ENCODE measurements at regions not wholly inside any gene's neighbourhood (a gene's known extent, or its start where the extent isn't known, plus 50 kb on each side); places are given as distances from the start of the nearest gene placed in this dataset.

- CTCF ChIA-PET: no interaction called here
- peak overlapping the region in 1 of 8 donors; percentile 29 for H3K27ac Mint-ChIP-seq
- H3K27me3 Mint-ChIP-seq: peaks cover 4 to 16% of the 10 kb centered on the region in 2 donors
- no peak for DNase-seq
- POLR2A ChIA-PET: no interaction called here
- H3K36me3 ChIP-seq (ENCODE audit: insufficient read depth, low read length): no peaks in the 10 kb centered on the region
- H3K9me3 Mint-ChIP-seq: no peaks in the 10 kb centered on the region
- no peaks in the 10 kb centered on the region for H3K4me1 ChIP-seq (ENCODE audit: insufficient read depth, low read length)
- no peak overlapping the region for H3K27ac ChIP-seq (ENCODE audit: low read depth, low read length)
- H3K4me3 Mint-ChIP-seq: peak overlapping the region in 5 of 7 donors; percentile 32 to 52 (median 44)
- no peak overlapping the region for H3K4me3 ChIP-seq (ENCODE audit: low read length)
- no peaks in the 10 kb centered on the region for H3K9me3 ChIP-seq (ENCODE audit: low read length)
- no peaks in the 10 kb centered on the region for H3K27me3 ChIP-seq (ENCODE audit: insufficient read depth, low read length, poor library complexity, severe bottlenecking)
- peaks cover 6 to 13% (median 12%) of the 10 kb centered on the region in 3 donors for H3K4me1 Mint-ChIP-seq
- H3K36me3 Mint-ChIP-seq: no peaks in the 10 kb centered on the region
Observed at GRCh38 chr5:38650946-38651345, 94.5 kb upstream of the LIFR start.

DNA sequence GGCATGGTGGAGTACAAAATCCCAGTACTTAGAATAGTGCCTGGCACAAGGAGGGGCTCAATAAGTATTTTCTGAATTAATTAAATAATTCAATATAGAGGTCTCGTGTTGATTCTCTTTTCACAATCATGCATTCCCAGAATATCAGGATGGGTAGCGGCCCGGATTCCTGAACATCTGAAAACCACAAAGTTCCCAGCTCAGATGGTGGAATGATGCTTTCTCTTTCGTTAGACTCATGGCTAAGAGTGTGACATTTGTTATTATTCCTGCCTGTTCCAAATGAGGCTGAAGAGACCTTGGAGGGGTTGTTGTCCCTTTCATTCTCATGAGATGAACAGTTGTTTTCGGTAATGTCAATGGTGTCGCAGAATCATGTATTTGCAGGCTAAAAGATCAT lies 95.4 kb upstream of the LIFR start:
- Mint-ChIP-seq H3K27ac (no peak overlapping the region), H3K27me3 (peaks cover 4 to 16% of the 10 kb centered on the region in 2 donors), H3K4me3 (no peak overlapping the region), H3K9me3 (no peaks in the 10 kb centered on the region), H3K36me3 (no peaks in the 10 kb centered on the region), H3K4me1 (peaks cover 6 to 13% (median 12%) of the 10 kb centered on the region in 3 donors)
- no peak for DNase-seq
- ChIA-PET CTCF (no interaction called here), POLR2A (no interaction called here)
- no peak overlapping the region for H3K27ac ChIP-seq (ENCODE audit: low read depth, low read length)
- no peaks in the 10 kb centered on the region for H3K4me1 ChIP-seq (ENCODE audit: insufficient read depth, low read length)
- no peaks in the 10 kb centered on the region for H3K36me3 ChIP-seq (ENCODE audit: insufficient read depth, low read length)
- H3K27me3 ChIP-seq (ENCODE audit: insufficient read depth, low read length, poor library complexity, severe bottlenecking): no peaks in the 10 kb centered on the region
- no peak overlapping the region for H3K4me3 ChIP-seq (ENCODE audit: low read length)
- H3K9me3 ChIP-seq (ENCODE audit: low read length): no peaks in the 10 kb centered on the region

- no peaks in the 10 kb centered on the region for H3K9me3 Mint-ChIP-seq
- no peaks in the 10 kb centered on the region for H3K36me3 ChIP-seq (ENCODE audit: insufficient read depth, low read length)
Observed at GRCh38 chr5:38653389-38653788, 96.9 kb upstream of the LIFR start.

GRCh38 chr5:38655691-38656090 lies 99.2 kb upstream of the LIFR start:
- no peaks in the 10 kb centered on the region for H3K27me3 ChIP-seq (ENCODE audit: insufficient read depth, low read length, poor library complexity, severe bottlenecking)
- H3K36me3 Mint-ChIP-seq: peaks cover 0 to 1% (median 0%) of the 10 kb centered on the region in 3 donors
- no peak for DNase-seq
- H3K27me3 Mint-ChIP-seq: peaks cover 8 to 40% of the 10 kb centered on the region in 2 donors
- H3K4me1 ChIP-seq (ENCODE audit: insufficient read depth, low read length): no peaks in the 10 kb centered on the region
- ChIA-PET POLR2A (no interaction called here), CTCF (no interaction called here)
- no peaks in the 10 kb centered on the region for H3K9me3 Mint-ChIP-seq
- no peaks in the 10 kb centered on the region for H3K36me3 ChIP-seq (ENCODE audit: insufficient read depth, low read length)
- H3K4me3 Mint-ChIP-seq: no peak overlapping the region
- peaks cover 2 to 4% (median 4%) of the 10 kb centered on the region in 3 donors for H3K4me1 Mint-ChIP-seq
- H3K4me3 ChIP-seq (ENCODE audit: low read length): no peak overlapping the region
- H3K9me3 ChIP-seq (ENCODE audit: low read length): no peaks in the 10 kb centered on the region
- no peak overlapping the region for H3K27ac ChIP-seq (ENCODE audit: low read depth, low read length)
- no peak overlapping the region for H3K27ac Mint-ChIP-seq

More at GRCh38 chr5:38653389-38653788, 96.9 kb upstream of the LIFR start:
- no peak overlapping the region for H3K27ac Mint-ChIP-seq
- POLR2A ChIA-PET: no interaction called here
- no peak overlapping the region for H3K4me3 Mint-ChIP-seq
- DNase-seq: no peak
- no peaks in the 10 kb centered on the region for H3K27me3 ChIP-seq (ENCODE audit: insufficient read depth, low read length, poor library complexity, severe bottlenecking)
- H3K27me3 Mint-ChIP-seq: peaks cover 5 to 26% of the 10 kb centered on the region in 2 donors
- H3K27ac ChIP-seq (ENCODE audit: low read depth, low read length): no peak overlapping the region
- H3K4me3 ChIP-seq (ENCODE audit: low read length): no peak overlapping the region
- H3K4me1 ChIP-seq (ENCODE audit: insufficient read depth, low read length): no peaks in the 10 kb centered on the region
- CTCF ChIA-PET: no interaction called here
- no peaks in the 10 kb centered on the region for H3K9me3 ChIP-seq (ENCODE audit: low read length)
- H3K4me1 Mint-ChIP-seq: peaks cover 6 to 13% (median 12%) of the 10 kb centered on the region in 3 donors
- peaks cover 0 to 1% (median 0%) of the 10 kb centered on the region in 3 donors for H3K36me3 Mint-ChIP-seq

- no peaks in the 10 kb centered on the region for H3K4me1 Mint-ChIP-seq
- DNase-seq: no peak
- H3K36me3 ChIP-seq (ENCODE audit: insufficient read depth, low read length): no peaks in the 10 kb centered on the region
- H3K27me3 ChIP-seq (ENCODE audit: insufficient read depth, low read length, poor library complexity, severe bottlenecking): no peaks in the 10 kb centered on the region
- no peak overlapping the region for H3K27ac ChIP-seq (ENCODE audit: low read depth, low read length)
- H3K27me3 Mint-ChIP-seq: peaks cover 9 to 46% of the 10 kb centered on the region in 2 donors
- ChIA-PET POLR2A (no interaction called here), CTCF (no interaction called here)
- no peak overlapping the region for H3K4me3 ChIP-seq (ENCODE audit: low read length)
- peaks cover 0 to 1% (median 0%) of the 10 kb centered on the region in 3 donors for H3K36me3 Mint-ChIP-seq
- no peaks in the 10 kb centered on the region for H3K9me3 Mint-ChIP-seq
- H3K4me3 Mint-ChIP-seq: no peak overlapping the region
- no peaks in the 10 kb centered on the region for H3K4me1 ChIP-seq (ENCODE audit: insufficient read depth, low read length)
- no peak overlapping the region for H3K27ac Mint-ChIP-seq
- no peaks in the 10 kb centered on the region for H3K9me3 ChIP-seq (ENCODE audit: low read length)
Observed at GRCh38 chr5:38656568-38656967, 100.1 kb upstream of the LIFR start.

- Histone ChIP-seq H3K4me3 (ENCODE audit: low read length) (no peak overlapping the region), H3K9me3 (ENCODE audit: low read length) (no peaks in the 10 kb centered on the region), H3K36me3 (ENCODE audit: insufficient read depth, low read length) (no peaks in the 10 kb centered on the region), H3K27me3 (ENCODE audit: insufficient read depth, low read length, poor library complexity, severe bottlenecking) (no peaks in the 10 kb centered on the region), H3K27ac (ENCODE audit: low read depth, low read length) (no peak overlapping the region), H3K4me1 (ENCODE audit: insufficient read depth, low read length) (no peaks in the 10 kb centered on the region)
- Mint-ChIP-seq H3K9me3 (no peaks in the 10 kb centered on the region), H3K27ac (no peak overlapping the region), H3K36me3 (peaks cover 0 to 1% (median 0%) of the 10 kb centered on the region in 3 donors), H3K4me3 (no peak overlapping the region), H3K27me3 (peaks cover 11 to 48% of the 10 kb centered on the region in 2 donors), H3K4me1 (no peaks in the 10 kb centered on the region)
- ChIA-PET CTCF (no interaction called here), POLR2A (no interaction called here)
- no peak for DNase-seq
Observed at GRCh38 chr5:38657020-38657419, 100.6 kb upstream of the LIFR start.

- no peak overlapping the region for H3K4me3 ChIP-seq (ENCODE audit: low read length)
- H3K27me3 ChIP-seq (ENCODE audit: insufficient read depth, low read length, poor library complexity, severe bottlenecking): no peaks in the 10 kb centered on the region
- POLR2A ChIA-PET: no interaction called here
- Mint-ChIP-seq H3K27me3 (peaks cover 16 to 46% of the 10 kb centered on the region in 2 donors), H3K9me3 (no peaks in the 10 kb centered on the region), H3K36me3 (peaks cover 0 to 1% (median 0%) of the 10 kb centered on the region in 3 donors), H3K4me1 (no peaks in the 10 kb centered on the region), H3K27ac (no peak overlapping the region), H3K4me3 (no peak overlapping the region)
- H3K36me3 ChIP-seq (ENCODE audit: insufficient read depth, low read length): no peaks in the 10 kb centered on the region
- no peak for DNase-seq
- H3K4me1 ChIP-seq (ENCODE audit: insufficient read depth, low read length): no peaks in the 10 kb centered on the region
- no peaks in the 10 kb centered on the region for H3K9me3 ChIP-seq (ENCODE audit: low read length)
- CTCF ChIA-PET: no interaction called here
- no peak overlapping the region for H3K27ac ChIP-seq (ENCODE audit: low read depth, low read length)
Observed at GRCh38 chr5:38660194-38660668, 103.8 kb upstream of the LIFR start.

DNA sequence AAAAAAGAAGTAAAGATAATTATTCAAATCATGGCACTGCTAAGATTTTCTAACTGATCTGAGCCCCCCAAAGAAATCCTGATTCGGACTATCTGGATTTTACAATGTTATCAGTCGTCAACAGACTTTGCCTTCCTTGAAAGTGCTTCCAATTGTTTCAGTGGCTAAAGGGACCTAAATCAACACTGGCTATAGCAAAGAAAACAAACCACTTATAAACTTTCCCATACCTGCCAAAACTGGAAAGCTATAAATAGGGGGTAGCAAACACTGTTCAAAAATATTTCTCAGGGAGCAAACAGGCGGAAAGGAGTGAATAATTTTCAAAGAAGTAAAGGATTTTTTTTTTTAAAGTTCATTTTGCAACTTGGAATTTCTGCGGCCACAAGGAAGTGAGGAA lies 105.6 kb upstream of the LIFR start:
- H3K4me3 Mint-ChIP-seq: no peak overlapping the region
- Histone ChIP-seq H3K4me3 (ENCODE audit: low read length) (no peak overlapping the region), H3K36me3 (ENCODE audit: insufficient read depth, low read length) (no peaks in the 10 kb centered on the region), H3K27ac (ENCODE audit: low read depth, low read length) (no peak overlapping the region), H3K4me1 (ENCODE audit: insufficient read depth, low read length) (no peaks in the 10 kb centered on the region), H3K9me3 (ENCODE audit: low read length) (no peaks in the 10 kb centered on the region), H3K27me3 (ENCODE audit: insufficient read depth, low read length, poor library complexity, severe bottlenecking) (no peaks in the 10 kb centered on the region)
- no peaks in the 10 kb centered on the region for H3K9me3 Mint-ChIP-seq
- peaks cover 25 to 49% of the 10 kb centered on the region in 2 donors for H3K27me3 Mint-ChIP-seq
- H3K36me3 Mint-ChIP-seq: peaks cover 0 to 1% (median 0%) of the 10 kb centered on the region in 3 donors
- no peak overlapping the region for H3K27ac Mint-ChIP-seq
- CTCF ChIA-PET: no interaction called here
- POLR2A ChIA-PET: no interaction called here
- H3K4me1 Mint-ChIP-seq: no peaks in the 10 kb centered on the region
- no peak for DNase-seq

- CTCF ChIA-PET: no interaction called here
- Histone ChIP-seq H3K27me3 (ENCODE audit: insufficient read depth, low read length, poor library complexity, severe bottlenecking) (no peaks in the 10 kb centered on the region), H3K9me3 (ENCODE audit: low read length) (no peaks in the 10 kb centered on the region), H3K36me3 (ENCODE audit: insufficient read depth, low read length) (no peaks in the 10 kb centered on the region), H3K27ac (ENCODE audit: low read depth, low read length) (no peak overlapping the region), H3K4me1 (ENCODE audit: insufficient read depth, low read length) (no peaks in the 10 kb centered on the region), H3K4me3 (ENCODE audit: low read length) (no peak overlapping the region)
- Mint-ChIP-seq H3K36me3 (peaks cover 0 to 1% (median 0%) of the 10 kb centered on the region in 3 donors), H3K27me3 (peaks cover 25 to 42% of the 10 kb centered on the region in 2 donors), H3K4me3 (no peak overlapping the region), H3K9me3 (no peaks in the 10 kb centered on the region), H3K4me1 (no peaks in the 10 kb centered on the region), H3K27ac (no peak overlapping the region)
- no peak for DNase-seq
- POLR2A ChIA-PET: no interaction called here
Observed at GRCh38 chr5:38663249-38663648, 106.8 kb upstream of the LIFR start.
